HG02852 (cell line): ENCODE measurements at regions not wholly inside any gene's neighbourhood (a gene's known extent, or its start where the extent isn't known, plus 50 kb on each side); places are given as distances from the start of the nearest gene placed in this dataset.

Source experiments
- ATAC-seq: cut with Tn5 transposase; IDR thresholded peaks from one replicate; pipeline ENCODE4 v1.9.1; 2021; ENCODE audit warnings: mild to moderate bottlenecking, moderate library complexity; ENCODE audit not compliant: unreplicated experiment

- no peak for ATAC-seq
These were observed 407.0 kb downstream of the TGFB2 start for GRCh38 chr1:218752126-218752525.

- ATAC-seq, result no peak
These were observed 409.3 kb downstream of the TGFB2 start for GRCh38 chr1:218754477-218754876.

- ATAC-seq, result no peak
These were observed 410.0 kb downstream of the TGFB2 start for GRCh38 chr1:218755128-218755527.

- ATAC-seq, result no peak
These were observed 413.9 kb upstream of the LYPLAL1 start for GRCh38 chr1:218759795-218760194.

GRCh38 chr1:218760601-218761570 is 412.8 kb upstream of the LYPLAL1 start:
- no peak for ATAC-seq

- peak; percentile 71 for ATAC-seq
These were observed 410.1 kb upstream of the LYPLAL1 start for GRCh38 chr1:218763538-218763937.

- ATAC-seq, result no peak
These were observed 407.9 kb upstream of the LYPLAL1 start for GRCh38 chr1:218765753-218766152.

GRCh38 chr1:218771931-218772330 is 401.7 kb upstream of the LYPLAL1 start:
- no peak for ATAC-seq

GRCh38 chr1:218772575-218772974 is 401.1 kb upstream of the LYPLAL1 start:
- ATAC-seq, result no peak

- ATAC-seq, result no peak
These were observed 398.1 kb upstream of the LYPLAL1 start for GRCh38 chr1:218775501-218776021.

- ATAC-seq, result no peak
These were observed 395.2 kb upstream of the LYPLAL1 start for GRCh38 chr1:218778257-218779126.

GRCh38 chr1:218779341-218780100 is 394.2 kb upstream of the LYPLAL1 start:
- ATAC-seq, result no peak

- ATAC-seq, result no peak
These were observed 390.5 kb upstream of the LYPLAL1 start for GRCh38 chr1:218783131-218783530.

GRCh38 chr1:218783916-218784315 is 389.8 kb upstream of the LYPLAL1 start:
- no peak for ATAC-seq

- no peak for ATAC-seq
These were observed 387.8 kb upstream of the LYPLAL1 start for GRCh38 chr1:218785928-218786327.

GRCh38 chr1:218787826-218788225 is 385.9 kb upstream of the LYPLAL1 start:
- ATAC-seq, result no peak

GRCh38 chr1:218796773-218797172 is 376.9 kb upstream of the LYPLAL1 start:
- no peak for ATAC-seq

- ATAC-seq, result no peak
These were observed 370.9 kb upstream of the LYPLAL1 start for GRCh38 chr1:218802799-218803198.

GRCh38 chr1:218803351-218803997 is 370.2 kb upstream of the LYPLAL1 start:
- no peak for ATAC-seq
